ENCODE measurements at regions not wholly inside any gene's neighbourhood (a gene's known extent, or its start where the extent isn't known, plus 50 kb on each side); places are given as distances from the start of the nearest gene placed in this dataset.
A peak's percentile ranks its signal among the peaks of the same experiment; 100 is the strongest.

- Histone ChIP-seq H2BK120ac (replicated peaks; ENCODE audit: low read depth, low read length) (no peak overlapping the region), H3K4me3 (ENCODE audit: extremely low read depth in 1 of 4, insufficient read depth in 2 of 4, low read depth in 3 of 4, low read length in 4 of 4) (no peak overlapping the region), H3K27me3 (replicated peaks in 1 of 4; ENCODE audit: control insufficient read depth in 3 of 4, extremely low read depth in 1 of 4, insufficient read depth in 3 of 4, low read length in 3 of 4) (no peaks in the 10 kb centered on the region; a peak in 1 of 7 replicates), H2AFZ (ENCODE audit: low read length) (peak overlapping the region; percentile 51; the same call in 1 of the 2 replicates), H3K56ac (replicated peaks; ENCODE audit: insufficient read length, low read depth, low read length) (no peak overlapping the region), H2BK12ac (ENCODE audit: low read depth, low read length) (no peak overlapping the region), H3K23me2 (ENCODE audit: low read depth, low read length) (no peaks in the 10 kb centered on the region), H3K36me3 (ENCODE audit: control insufficient read depth in 2 of 4, insufficient read depth in 4 of 4, low read length in 3 of 4) (no peaks in the 10 kb centered on the region), H3K14ac (ENCODE audit: insufficient read length) (no peak overlapping the region), H2BK5ac (ENCODE audit: low read depth, low read length) (no peak overlapping the region), H3K23ac (ENCODE audit: insufficient read length) (no peak overlapping the region), H3K79me2 (ENCODE audit: control insufficient read depth in 1 of 2, insufficient read depth in 2 of 2, low read length in 2 of 2) (no peaks in the 10 kb centered on the region), H4K8ac (ENCODE audit: extremely low read depth, insufficient read depth, low read length) (no peak overlapping the region), H3K4me2 (ENCODE audit: insufficient read depth in 1 of 2, low read depth in 2 of 2, low read length in 2 of 2) (no peak overlapping the region), H3K4me1 (replicated peaks in 1 of 4; ENCODE audit: control insufficient read depth in 3 of 4, insufficient read depth in 4 of 4, low read length in 3 of 4) (0 out of 7 replicates have a peak, but pooled peaks cover 0 to 2% (median 0%) of the 10 kb centered on the region in 4 experiments), H3K4ac (replicated peaks; ENCODE audit: insufficient read length, low read depth, low read length) (no peak overlapping the region), H4K5ac (ENCODE audit: insufficient read length, low read depth, low read length) (no peak overlapping the region), H3K27ac (ENCODE audit: low read depth, low read length) (no peak overlapping the region), H2BK20ac (ENCODE audit: low read length) (no peak overlapping the region), H3K18ac (ENCODE audit: extremely low read depth, low read length) (no peak overlapping the region), H4K20me1 (replicated peaks in 1 of 2; ENCODE audit: control insufficient read depth in 1 of 2, insufficient read depth in 2 of 2, low read length in 2 of 2) (no peaks in the 10 kb centered on the region), H2BK15ac (ENCODE audit: low read length) (0 out of 2 replicates have a peak overlapping the region, but pooled peaks have one; percentile 31), H3K9ac (replicated peaks in 1 of 4; ENCODE audit: extremely low read depth in 1 of 4, low read depth in 3 of 4, low read length in 3 of 4) (no peak overlapping the region), H3K79me1 (ENCODE audit: low read depth, low read length) (no peaks in the 10 kb centered on the region), H3K9me3 (ENCODE audit: insufficient read depth in 2 of 2, low read depth in 1 of 2, low read length in 1 of 2) (no peaks in the 10 kb centered on the region), H4K91ac (replicated peaks; ENCODE audit: insufficient read length, low read length) (no peak overlapping the region), H2AK5ac (ENCODE audit: low read depth, low read length) (no peak overlapping the region)
- POLR2A ChIA-PET (ENCODE audit: partially characterized antibody) = interaction anchor here (1.6 kb wide), 1 partner anchor 14 kb away, joined by 4 read pairs; no protein-coding TSS in a partner anchor
- CTCF ChIA-PET (ENCODE audit: partially characterized antibody) = interaction anchor here (0.9 to 1.0 kb wide), 3 partner anchors 16 to 54 kb away, joined by 3 read pairs; no protein-coding TSS in a partner anchor
- WGBS, 2 experiments (ENCODE audit: extremely low coverage in 1 of 2, insufficient coverage in 1 of 2, insufficient read length in 1 of 2, insufficient replicate concordance in 2 of 2, low coverage in 1 of 2, low lambda C conversion rate in 2 of 2, missing lambda C conversion rate in 1 of 2) = 90% methylated on average over 5 of the region's 5 CpGs; no CpG with 5 or more reads in 1 of the 2 experiments
- FAIRE-seq (no peak), DNase-seq (ENCODE audit: low read depth in 1 of 2, low spot score in 2 of 2) (no peak)
- TF ChIP-seq RAD21 (IDR thresholded peaks at IDR 0.05 in 1 of 2, conservative IDR thresholded peaks at IDR 0.05 in 1 of 2; ENCODE audit: low read depth in 2 of 2, low read length in 2 of 2) (no peak), TCF12 (IDR thresholded peaks at IDR 0.05; ENCODE audit: low read depth, low read length) (no peak), POLR2A (IDR thresholded peaks at IDR 0.05; ENCODE audit: control extremely low read depth in 1 of 2, low read depth in 2 of 2, low read length in 2 of 2) (no peak)
Measured at GRCh38 chr2:66080127-66080526, 354.8 kb upstream of the MEIS1 start.
